Bronchial epithelial cell (primary cell): ENCODE measurements at regions not wholly inside any gene's neighbourhood (a gene's known extent, or its start where the extent isn't known, plus 50 kb on each side); places are given as distances from the start of the nearest gene placed in this dataset.
A peak's percentile ranks its signal among the peaks of the same experiment; 100 is the strongest.

Experiments
- DNase-seq: peaks from one replicate; pipeline ENCODE4 v3.0.0-alpha.2; 2010; ENCODE audit warnings: low read depth
- FAIRE-seq: peaks from 2 replicates; lab custom pipeline; 2011; peaks lifted over from hg19 to GRCh38; lab: Jason Lieb, UNC
- H3K27me3 ChIP-seq: 2 replicates; pipeline ENCODE4 v1.5.1; 2011; ENCODE audit warnings: low read length; ENCODE audit not compliant: control insufficient read depth, insufficient read depth
- H3K36me3 ChIP-seq: 2 replicates; pipeline ENCODE4 v1.5.1; 2011; ENCODE audit warnings: low read length; ENCODE audit not compliant: control insufficient read depth, insufficient read depth
- H3K4me3 ChIP-seq: 2 replicates; pipeline ENCODE4 v1.5.1; 2011; ENCODE audit warnings: mild to moderate bottlenecking, low read depth, low read length, control low read depth
- CTCF ChIP-seq: IDR thresholded peaks from 2 replicates; pipeline ENCODE4 v1.5.1; 2011; ENCODE audit warnings: mild to moderate bottlenecking, moderate library complexity, low read length, control low read depth, inconsistent platforms; ENCODE audit not compliant: insufficient read depth, severe bottlenecking

- no peak overlapping the region for H3K4me3 ChIP-seq
- no peak for TF ChIP-seq CTCF
- FAIRE-seq (no peak), DNase-seq (no peak)
- H3K27me3 ChIP-seq, result no peaks in the 10 kb centered on the region
- no peaks in the 10 kb centered on the region for H3K36me3 ChIP-seq
These were observed 111.9 kb upstream of the CALN1 start for GRCh38 chr7:72524037-72524436.

- DNase-seq, result no peak
- FAIRE-seq, result no peak
- no peaks in the 10 kb centered on the region for H3K36me3 ChIP-seq
- H3K4me3 ChIP-seq, result no peak overlapping the region
- no peak for TF ChIP-seq CTCF
- no peaks in the 10 kb centered on the region for H3K27me3 ChIP-seq
These were observed 92.0 kb upstream of the CALN1 start for GRCh38 chr7:72504061-72504706.

- Histone ChIP-seq H3K4me3 (no peak overlapping the region), H3K27me3 (no peaks in the 10 kb centered on the region), H3K36me3 (no peaks in the 10 kb centered on the region)
- TF ChIP-seq CTCF, result no peak
- FAIRE-seq (no peak), DNase-seq (no peak)
These were observed 91.5 kb upstream of the CALN1 start for GRCh38 chr7:72503644-72504043.

- FAIRE-seq (no peak), DNase-seq (no peak)
- H3K27me3 ChIP-seq, result no peaks in the 10 kb centered on the region
- H3K36me3 ChIP-seq, result no peaks in the 10 kb centered on the region
- TF ChIP-seq CTCF, result no peak
- H3K4me3 ChIP-seq, result no peak overlapping the region
These were observed 82.7 kb upstream of the CALN1 start for GRCh38 chr7:72494807-72495206.

GRCh38 chr7:72493850-72494661, 81.9 kb upstream of the CALN1 start:
- FAIRE-seq, result no peak
- H3K36me3 ChIP-seq, result no peaks in the 10 kb centered on the region
- no peaks in the 10 kb centered on the region for H3K27me3 ChIP-seq
- H3K4me3 ChIP-seq, result no peak overlapping the region
- TF ChIP-seq CTCF, result peak; percentile 65
- peak; percentile 26 for DNase-seq
